Calu3 (cell line): ENCODE measurements at regions not wholly inside any gene's neighbourhood (a gene's known extent, or its start where the extent isn't known, plus 50 kb on each side); places are given as distances from the start of the nearest gene placed in this dataset.

Source experiments
- BruUV-seq: library from RNA; stranded (reverse); fragments of 400-500 nt; replicated peaks from 2 replicates; lab custom pipeline; 2021; lab: Mats Ljungman, UMichigan
- CTCF ChIA-PET: fragments of 300-600 bp; sonication (Branson Sonifier 250); formaldehyde crosslinking; loops from one replicate; lab custom pipeline; 2022; ENCODE audit warnings: antibody characterized with exemption; lab: Charles Lee
- DNase-seq: peaks from one replicate; pipeline ENCODE4 v3.0.0; 2022
- H3K27ac Mint-ChIP-seq: one replicate; pipeline ENCODE4 v1.8.0; 2022; ENCODE audit warnings: mixed read lengths; ENCODE audit not compliant: unreplicated experiment
- H3K27me3 Mint-ChIP-seq: one replicate; pipeline ENCODE4 v1.8.0; 2022; ENCODE audit warnings: mixed read lengths; ENCODE audit not compliant: unreplicated experiment
- H3K36me3 Mint-ChIP-seq: one replicate; pipeline ENCODE4 v1.8.0; 2022; ENCODE audit warnings: mild to moderate bottlenecking, moderate library complexity, mixed read lengths; ENCODE audit not compliant: insufficient read depth, unreplicated experiment
- H3K4me1 Mint-ChIP-seq: one replicate; pipeline ENCODE4 v1.8.0; 2022; ENCODE audit warnings: mild to moderate bottlenecking, low read depth, mixed read lengths; ENCODE audit not compliant: unreplicated experiment
- H3K4me3 Mint-ChIP-seq: one replicate; pipeline ENCODE4 v1.8.0; 2022; ENCODE audit warnings: mild to moderate bottlenecking, low read depth, moderate library complexity, mixed read lengths; ENCODE audit not compliant: unreplicated experiment
- H3K9me3 Mint-ChIP-seq: one replicate; pipeline ENCODE4 v1.8.0; 2022; ENCODE audit warnings: low read depth, mixed read lengths; ENCODE audit not compliant: unreplicated experiment
- CTCF ChIP-seq: fragments of 200-600 bp; IDR thresholded peaks from one replicate; pipeline ENCODE4 v1.8.0; 2022; ENCODE audit warnings: antibody characterized with exemption; ENCODE audit not compliant: unreplicated experiment
- intact Hi-C: fragments of 100-400 bp; cut with micrococcal nuclease; formaldehyde crosslinking; loops from one replicate; pipeline ENCODE4 v1.10.0; 2022; ENCODE audit not compliant: unreplicated experiment

GRCh38 chr1:69129538-69129937 is 438.2 kb upstream of the LRRC7 start:
- intact Hi-C loops = no loop called here
- Mint-ChIP-seq H3K4me1 (no peaks in the 10 kb centered on the region), H3K9me3 (peaks cover 19% of the 10 kb centered on the region), H3K36me3 (no peaks in the 10 kb centered on the region), H3K4me3 (no peak overlapping the region), H3K27ac (no peak overlapping the region), H3K27me3 (no peaks in the 10 kb centered on the region)
- CTCF ChIA-PET = no interaction called here
- no peak for TF ChIP-seq CTCF
- no TSS peak for BruUV-seq
- DNase-seq = no peak

- H3K4me1 Mint-ChIP-seq = no peaks in the 10 kb centered on the region
- no TSS peak for BruUV-seq
- DNase-seq = no peak
- intact Hi-C loops = no loop called here
- H3K4me3 Mint-ChIP-seq = no peak overlapping the region
- no peaks in the 10 kb centered on the region for H3K36me3 Mint-ChIP-seq
- peaks cover 17% of the 10 kb centered on the region for H3K9me3 Mint-ChIP-seq
- H3K27me3 Mint-ChIP-seq = no peaks in the 10 kb centered on the region
- no peak for TF ChIP-seq CTCF
- no peak overlapping the region for H3K27ac Mint-ChIP-seq
- CTCF ChIA-PET = no interaction called here
These were observed 429.6 kb upstream of the LRRC7 start for GRCh38 chr1:69138172-69138571.

GRCh38 chr1:69139007-69139406 is 428.7 kb upstream of the LRRC7 start:
- no peak overlapping the region for H3K4me3 Mint-ChIP-seq
- CTCF ChIA-PET = no interaction called here
- no peaks in the 10 kb centered on the region for H3K4me1 Mint-ChIP-seq
- no peak for TF ChIP-seq CTCF
- no peaks in the 10 kb centered on the region for H3K27me3 Mint-ChIP-seq
- no TSS peak for BruUV-seq
- H3K9me3 Mint-ChIP-seq = peaks cover 17% of the 10 kb centered on the region
- DNase-seq = no peak
- H3K27ac Mint-ChIP-seq = no peak overlapping the region
- intact Hi-C loops = no loop called here
- H3K36me3 Mint-ChIP-seq = no peaks in the 10 kb centered on the region

GRCh38 chr1:69146303-69146702 is 421.4 kb upstream of the LRRC7 start:
- Mint-ChIP-seq H3K27me3 (no peaks in the 10 kb centered on the region), H3K4me1 (no peaks in the 10 kb centered on the region), H3K27ac (no peak overlapping the region), H3K36me3 (no peaks in the 10 kb centered on the region), H3K9me3 (peaks cover under 1% of the 10 kb centered on the region), H3K4me3 (no peak overlapping the region)
- intact Hi-C loops = no loop called here
- BruUV-seq = no TSS peak
- TF ChIP-seq CTCF = no peak
- DNase-seq = no peak
- CTCF ChIA-PET = no interaction called here
